Activated CD8-positive, alpha-beta T cell treated with anti-CD3 and anti-CD28 coated beads, Interleukin-2, amount 10 ng/mL, durations not matched to agents 7 days and 5 days (primary cell): ENCODE measurements at regions not wholly inside any gene's neighbourhood (a gene's known extent, or its start where the extent isn't known, plus 50 kb on each side); places are given as distances from the start of the nearest gene placed in this dataset.

Experiments
- ATAC-seq: fragments of 150-1000 bp; cut with Tn5 transposase; one replicate; pipeline ENCODE4 v1.10.0; 2021; ENCODE audit warnings: moderate library complexity
- CTCF ChIA-PET: fragments of 350-600 bp; sonication (Branson Sonifier 250); formaldehyde crosslinking; loops from one replicate; lab custom pipeline; 2021; ENCODE audit warnings: antibody characterized with exemption; lab: Charles Lee
- POLR2A ChIA-PET: fragments of 350-600 bp; sonication (Branson Sonifier 250); formaldehyde crosslinking; loops from one replicate; lab custom pipeline; 2021; ENCODE audit warnings: antibody characterized with exemption; lab: Charles Lee
- DNase-seq: peaks from one replicate; pipeline ENCODE4 v3.0.0-alpha.2; 2020
- H3K27ac Mint-ChIP-seq: one replicate; pipeline ENCODE4 v1.8.0; 2021; ENCODE audit warnings: mild to moderate bottlenecking, mixed read lengths
- H3K27me3 Mint-ChIP-seq: one replicate; pipeline ENCODE4 v1.8.0; 2021; ENCODE audit warnings: low read depth, mixed read lengths
- H3K36me3 Mint-ChIP-seq: one replicate; pipeline ENCODE4 v1.8.0; 2021; ENCODE audit warnings: low read depth, mixed read lengths
- H3K4me1 Mint-ChIP-seq: one replicate; pipeline ENCODE4 v1.8.0; 2021; ENCODE audit warnings: low read depth, mixed read lengths
- H3K4me3 Mint-ChIP-seq: one replicate; pipeline ENCODE4 v1.8.0; 2021; ENCODE audit warnings: mild to moderate bottlenecking, mixed read lengths
- H3K9me3 Mint-ChIP-seq: one replicate; pipeline ENCODE4 v1.8.0; 2022; ENCODE audit warnings: mixed read lengths; ENCODE audit not compliant: insufficient read depth

DNA sequence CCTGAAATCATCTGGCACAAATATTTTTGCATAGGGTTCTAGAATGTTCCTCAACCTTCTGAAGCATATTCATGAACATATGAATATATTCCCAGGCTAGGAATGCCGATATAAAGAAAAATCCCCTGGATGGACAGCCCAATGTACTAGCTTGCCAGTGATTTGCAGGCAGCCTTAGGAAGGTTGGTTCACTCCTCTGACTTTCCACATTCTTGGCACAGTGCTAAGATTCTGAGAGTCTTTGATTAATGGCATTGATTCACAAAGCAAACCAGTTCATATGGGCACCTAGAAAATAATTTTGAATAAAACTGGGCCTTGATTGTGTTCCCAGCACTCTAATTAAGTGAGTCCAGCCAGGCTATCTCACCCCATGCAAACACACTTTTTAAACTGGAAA is 56.9 kb upstream of the ENPP4 start:
- DNase-seq (no peak), ATAC-seq (no peak)
- Mint-ChIP-seq H3K9me3 (no peaks in the 10 kb centered on the region), H3K4me1 (no peaks in the 10 kb centered on the region), H3K36me3 (no peaks in the 10 kb centered on the region), H3K4me3 (no peak overlapping the region), H3K27me3 (no peaks in the 10 kb centered on the region), H3K27ac (no peak overlapping the region)
- POLR2A ChIA-PET = no interaction called here
- CTCF ChIA-PET = no interaction called here

DNA sequence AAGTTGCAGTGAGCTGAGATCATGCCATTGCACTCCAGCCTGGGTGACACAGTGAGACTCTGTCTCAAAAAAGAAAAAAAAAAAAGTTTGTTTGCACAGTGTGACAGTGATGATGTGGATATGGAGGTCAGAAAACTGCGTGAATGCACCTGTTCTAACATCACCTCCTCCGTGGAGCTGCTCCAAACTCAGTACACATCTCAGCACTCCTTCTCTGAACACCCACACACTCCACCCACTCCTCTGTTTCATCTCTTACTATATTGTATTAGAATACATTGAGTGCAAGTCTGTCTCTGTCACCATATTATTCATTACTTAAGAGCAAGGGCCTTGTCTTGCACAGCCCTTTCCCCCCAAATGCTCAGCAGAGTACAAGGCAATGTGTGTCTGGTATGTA is 51.5 kb upstream of the ENPP4 start:
- ATAC-seq (no peak), DNase-seq (no peak)
- no peaks in the 10 kb centered on the region for H3K36me3 Mint-ChIP-seq
- ChIA-PET CTCF (interaction anchor here (0.8 kb wide), 1 partner anchor 12 kb away, joined by 3 read pairs; no protein-coding TSS in a partner anchor), POLR2A (no interaction called here)
- H3K4me1 Mint-ChIP-seq = no peaks in the 10 kb centered on the region
- no peaks in the 10 kb centered on the region for H3K27me3 Mint-ChIP-seq
- H3K9me3 Mint-ChIP-seq = no peaks in the 10 kb centered on the region
- no peak overlapping the region for H3K4me3 Mint-ChIP-seq
- H3K27ac Mint-ChIP-seq = no peak overlapping the region

- ATAC-seq = no peak
- H3K4me1 Mint-ChIP-seq = no peaks in the 10 kb centered on the region
- no peaks in the 10 kb centered on the region for H3K36me3 Mint-ChIP-seq
- DNase-seq = no peak
- H3K27me3 Mint-ChIP-seq = no peaks in the 10 kb centered on the region
- no peaks in the 10 kb centered on the region for H3K9me3 Mint-ChIP-seq
- ChIA-PET CTCF (interaction anchor here (1.8 kb wide), 1 partner anchor 11 kb away, joined by 12 read pairs; no protein-coding TSS in a partner anchor), POLR2A (no interaction called here)
- no peak overlapping the region for H3K27ac Mint-ChIP-seq
- no peak overlapping the region for H3K4me3 Mint-ChIP-seq
Observed at GRCh38 chr6:46079061-46079460, 50.7 kb upstream of the ENPP4 start.
